Pancreas (tissue), 10 donors: ENCODE measurements at regions not wholly inside any gene's neighbourhood (a gene's known extent, or its start where the extent isn't known, plus 50 kb on each side); places are given as distances from the start of the nearest gene placed in this dataset.

ENCODE experiments used
- ATAC-seq, 4 donors: fragments of 200-7000 bp; cut with Tn5 transposase; one replicate each; pipeline versions ENCODE4 v1.8.0 to v1.9.1; 2020; ENCODE audit warnings: mild to moderate bottlenecking in 4 of 4, moderate library complexity in 4 of 4
- DNase-seq, 6 donors: peaks; one replicate each; pipeline ENCODE4 v3.0.0-alpha.2; 2020
- FAIRE-seq: peaks from 2 replicates; lab custom pipeline; 2012; peaks lifted over from hg19 to GRCh38; lab: Jason Lieb, UNC
- H3K27ac ChIP-seq, 4 donors: fragments of 200-600 bp; sonication (generic); 1 replicate in 3 of 4; 2 replicates in 1 of 4; pipeline versions ENCODE4 v1.5.0 to v1.8.0; 2020
- H3K27me3 ChIP-seq, 4 donors: fragments of 200-600 bp; one replicate each; pipeline ENCODE4 v1.8.0; 2021
- H3K36me3 ChIP-seq, 3 donors: fragments of 200-600 bp; sonication (generic) in 1 of 3; one replicate each; pipeline versions ENCODE4 v1.5.0 to v1.8.0; 2020 to 2021
- H3K4me1 ChIP-seq, 3 donors: fragments of 200-600 bp; one replicate each; pipeline ENCODE4 v1.8.0; 2021
- H3K4me3 ChIP-seq, 4 donors: fragments of 200-600 bp; sonication (generic) in 2 of 4; one replicate each; pipeline versions ENCODE4 v1.5.0 to v1.8.0; 2020 to 2021
- H3K9me3 ChIP-seq, 4 donors: fragments of 200-600 bp; one replicate each; pipeline ENCODE4 v1.8.0; 2021
- WGBS, 2 donors: extraction: QIAGEN DNeasy Blood & Tissue Kit; methylation state at CpG; one replicate each; pipeline ENCODE4 v1.1.7; 2013; 5-methylcytosine and 5-hydroxymethylcytosine counted together
- intact Hi-C, 3 donors: fragments of 100-400 bp; cut with DNase I; formaldehyde crosslinking; loops; one replicate each; pipeline versions ENCODE4 v1.11.1 to v1.14.2; 2022
- TF ChIP-seq, protein P1 (sequence below), 4 donors: fragments of 200-600 bp; sonication (generic) in 3 of 4; IDR thresholded peaks; one replicate each; pipeline versions ENCODE4 v1.5.0 to v1.8.0; 2021; ENCODE audit warnings: antibody characterized with exemption in 4 of 4
- donor health status: healthy with polysubstance abuse.
- donor health status: DM: no; HTN: no; CAD: no; lungs with moderate emphysema.
- donor health status: DM: no; HTN: no; CAD: no.
- donor health status: control.
- donor health status: control.
- donor health status: Bipolar disorder and iron deficiency.
- donor health status: DM: yes; HTN: yes; CAD: no.
- donor health status: DM: no; HTN: no; CAD: no.
- donor health status: DM: no; HTN: no; CAD: no.
- donor health status: DM: yes; HTN: yes; CAD: no.

DNA sequence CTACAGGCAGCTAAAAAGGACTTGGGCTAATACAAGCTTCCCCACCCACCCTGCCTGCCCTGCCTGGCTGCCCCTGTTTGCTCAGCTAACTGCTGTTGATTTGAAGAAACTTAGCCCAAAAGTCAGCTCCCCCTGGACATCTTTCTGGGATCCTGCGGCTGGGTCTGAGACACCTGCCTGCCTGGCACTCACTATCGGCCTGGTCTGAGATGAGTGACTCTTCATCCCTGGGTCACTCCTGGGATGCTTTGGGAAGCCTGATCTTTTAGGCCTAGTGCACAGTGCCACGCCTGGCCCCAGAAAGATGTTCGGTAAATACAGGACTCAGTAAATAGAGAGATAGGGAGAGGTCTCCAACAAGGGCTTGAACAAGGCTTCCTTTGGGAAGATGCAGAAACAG is 211.3 kb upstream of the DIO3 start:
- FAIRE-seq (no peak), DNase-seq (peak in 1 of 6 donors; percentile 2), ATAC-seq (no peak)
- Histone ChIP-seq H3K4me1 (no peaks in the 10 kb centered on the region), H3K4me3 (no peak overlapping the region), H3K27ac (no peak overlapping the region), H3K27me3 (no peaks in the 10 kb centered on the region), H3K9me3 (no peaks in the 10 kb centered on the region), H3K36me3 (no peaks in the 10 kb centered on the region)
- intact Hi-C loops: no loop called here
- 87 to 92% methylated on average over 4 of the region's 4 CpGs for WGBS, 2 donors
- TF ChIP-seq, protein P1, sequence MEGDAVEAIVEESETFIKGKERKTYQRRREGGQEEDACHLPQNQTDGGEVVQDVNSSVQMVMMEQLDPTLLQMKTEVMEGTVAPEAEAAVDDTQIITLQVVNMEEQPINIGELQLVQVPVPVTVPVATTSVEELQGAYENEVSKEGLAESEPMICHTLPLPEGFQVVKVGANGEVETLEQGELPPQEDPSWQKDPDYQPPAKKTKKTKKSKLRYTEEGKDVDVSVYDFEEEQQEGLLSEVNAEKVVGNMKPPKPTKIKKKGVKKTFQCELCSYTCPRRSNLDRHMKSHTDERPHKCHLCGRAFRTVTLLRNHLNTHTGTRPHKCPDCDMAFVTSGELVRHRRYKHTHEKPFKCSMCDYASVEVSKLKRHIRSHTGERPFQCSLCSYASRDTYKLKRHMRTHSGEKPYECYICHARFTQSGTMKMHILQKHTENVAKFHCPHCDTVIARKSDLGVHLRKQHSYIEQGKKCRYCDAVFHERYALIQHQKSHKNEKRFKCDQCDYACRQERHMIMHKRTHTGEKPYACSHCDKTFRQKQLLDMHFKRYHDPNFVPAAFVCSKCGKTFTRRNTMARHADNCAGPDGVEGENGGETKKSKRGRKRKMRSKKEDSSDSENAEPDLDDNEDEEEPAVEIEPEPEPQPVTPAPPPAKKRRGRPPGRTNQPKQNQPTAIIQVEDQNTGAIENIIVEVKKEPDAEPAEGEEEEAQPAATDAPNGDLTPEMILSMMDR (IDR thresholded peaks at IDR 0.05): no peak

DNA sequence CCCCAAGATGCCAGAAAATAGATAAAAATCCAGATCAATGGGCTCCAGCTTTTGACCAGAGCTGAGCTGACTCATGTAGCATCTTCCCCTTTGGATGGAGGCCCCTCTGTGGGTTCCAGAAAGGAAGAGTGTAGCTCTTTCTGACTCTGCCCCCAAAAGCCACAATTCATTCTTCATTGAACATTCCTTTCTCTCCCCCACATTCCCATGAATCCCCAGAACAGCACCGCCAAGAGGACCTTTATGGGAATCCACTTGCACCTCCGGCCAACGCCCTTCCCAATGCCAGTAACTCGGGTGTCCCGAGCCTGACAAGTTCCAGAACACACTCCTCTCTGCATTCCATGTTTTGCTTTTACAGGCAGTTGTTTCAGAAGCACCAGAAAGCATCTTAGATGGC is 210.6 kb upstream of the DIO3 start:
- H3K36me3 ChIP-seq: no peaks in the 10 kb centered on the region
- H3K9me3 ChIP-seq: no peaks in the 10 kb centered on the region
- TF ChIP-seq, protein P1 (IDR thresholded peaks at IDR 0.05): no peak
- no peak overlapping the region for H3K27ac ChIP-seq
- H3K4me3 ChIP-seq: no peak overlapping the region
- WGBS, 2 donors: 80 to 90% methylated on average over 5 of the region's 5 CpGs
- intact Hi-C loops: no loop called here
- ATAC-seq (peak in 3 of 4 donors; percentile 36 to 51 (median 51)), DNase-seq (peak in 1 of 6 donors; percentile 15), FAIRE-seq (no peak)
- H3K27me3 ChIP-seq: no peaks in the 10 kb centered on the region
- no peaks in the 10 kb centered on the region for H3K4me1 ChIP-seq

DNA sequence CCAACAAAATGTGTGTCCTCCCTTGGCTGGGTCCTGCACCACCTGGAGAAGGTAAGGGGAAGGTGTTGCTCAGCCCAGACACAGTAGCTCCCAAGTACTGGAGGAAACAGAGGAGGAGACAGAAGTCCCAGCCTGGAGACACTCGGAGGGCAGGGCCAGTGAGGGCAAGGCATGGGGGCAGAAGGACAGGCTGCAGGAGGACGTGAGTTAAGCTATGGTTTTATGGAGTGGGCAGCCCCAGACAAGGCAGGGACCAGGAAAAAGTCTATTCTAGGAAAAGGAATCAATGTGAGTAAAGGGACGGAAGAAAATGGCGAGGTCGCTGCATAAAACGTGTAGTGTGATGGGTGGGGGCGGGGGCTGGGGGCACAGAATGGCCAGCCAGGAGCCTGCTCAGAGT is 210.1 kb upstream of the DIO3 start:
- no peak for FAIRE-seq
- intact Hi-C loops: no loop called here
- Histone ChIP-seq H3K27me3 (no peaks in the 10 kb centered on the region), H3K9me3 (no peaks in the 10 kb centered on the region), H3K36me3 (no peaks in the 10 kb centered on the region), H3K4me3 (no peak overlapping the region), H3K4me1 (no peaks in the 10 kb centered on the region), H3K27ac (no peak overlapping the region)
- WGBS, 2 donors: 59 to 69% methylated on average over 7 of the region's 7 CpGs
- no peak for ATAC-seq
- peak in 1 of 6 donors; percentile 4 for DNase-seq
- TF ChIP-seq, protein P1 (IDR thresholded peaks at IDR 0.05): no peak

DNA sequence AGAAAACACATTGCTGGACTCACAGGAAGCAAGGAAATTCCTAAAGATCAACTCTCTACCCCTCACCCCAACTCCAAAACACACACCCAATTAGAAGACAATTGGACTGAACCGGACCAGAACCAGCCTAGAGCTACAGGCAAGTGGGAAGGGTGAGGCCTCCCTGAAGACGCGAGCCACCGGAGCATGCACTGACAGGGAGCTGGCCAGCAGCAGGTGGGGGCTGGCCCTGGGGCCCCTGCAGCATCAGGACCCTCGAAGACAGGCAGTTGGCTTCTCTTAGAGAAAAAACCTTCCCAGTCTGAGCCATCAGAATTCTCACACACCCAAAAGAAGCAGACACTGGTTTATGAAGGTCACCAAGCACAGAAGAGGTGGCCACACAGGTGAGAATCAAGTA is 209.5 kb upstream of the DIO3 start:
- 81 to 91% methylated on average over 5 of the region's 5 CpGs for WGBS, 2 donors
- no peak for FAIRE-seq

DNA sequence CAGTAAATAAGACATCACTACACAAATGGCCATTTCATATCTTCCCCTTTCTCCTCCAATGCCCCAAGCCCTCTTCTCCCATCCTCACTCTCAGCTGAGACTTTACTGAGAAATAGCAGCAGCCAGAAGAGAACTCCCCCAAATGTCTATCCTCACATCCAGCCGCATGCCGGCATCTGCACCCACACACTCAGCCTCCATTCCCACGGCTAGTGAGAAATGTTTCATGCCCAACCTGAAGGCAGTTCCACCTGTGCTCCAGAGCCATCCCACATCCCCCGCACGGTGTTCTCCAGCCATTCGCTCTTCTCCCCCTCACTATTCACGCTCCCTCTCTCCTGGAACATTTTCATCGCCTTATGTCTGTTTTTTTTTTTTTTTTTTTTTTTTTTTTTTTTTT is 208.7 kb upstream of the DIO3 start:
- DNase-seq: no peak
- H3K27me3 ChIP-seq: no peaks in the 10 kb centered on the region
- no peak overlapping the region for H3K27ac ChIP-seq
- H3K9me3 ChIP-seq: no peaks in the 10 kb centered on the region
- no peak for FAIRE-seq
- H3K4me3 ChIP-seq: no peak overlapping the region
- TF ChIP-seq, protein P1 (IDR thresholded peaks at IDR 0.05): no peak
- 91 to 93% methylated on average over 8 of the region's 8 CpGs for whole genome bisulfite sequencing, 2 donors
- no peaks in the 10 kb centered on the region for H3K36me3 ChIP-seq
- no peak for ATAC-seq
- intact Hi-C loops: no loop called here
- H3K4me1 ChIP-seq: no peaks in the 10 kb centered on the region

More for the DNA sequence above, 209.5 kb upstream of the DIO3 start:
- Histone ChIP-seq H3K36me3 (no peaks in the 10 kb centered on the region), H3K27me3 (no peaks in the 10 kb centered on the region), H3K4me3 (no peak overlapping the region), H3K4me1 (no peaks in the 10 kb centered on the region), H3K9me3 (no peaks in the 10 kb centered on the region), H3K27ac (no peak overlapping the region)
- intact Hi-C loops: no loop called here
- ATAC-seq (no peak), DNase-seq (peak in 1 of 6 donors; percentile 3)
- TF ChIP-seq, protein P1 (IDR thresholded peaks at IDR 0.05): no peak
